ENCODE measurements at regions not wholly inside any gene's neighbourhood (a gene's known extent, or its start where the extent isn't known, plus 50 kb on each side); places are given as distances from the start of the nearest gene placed in this dataset.

DNA sequence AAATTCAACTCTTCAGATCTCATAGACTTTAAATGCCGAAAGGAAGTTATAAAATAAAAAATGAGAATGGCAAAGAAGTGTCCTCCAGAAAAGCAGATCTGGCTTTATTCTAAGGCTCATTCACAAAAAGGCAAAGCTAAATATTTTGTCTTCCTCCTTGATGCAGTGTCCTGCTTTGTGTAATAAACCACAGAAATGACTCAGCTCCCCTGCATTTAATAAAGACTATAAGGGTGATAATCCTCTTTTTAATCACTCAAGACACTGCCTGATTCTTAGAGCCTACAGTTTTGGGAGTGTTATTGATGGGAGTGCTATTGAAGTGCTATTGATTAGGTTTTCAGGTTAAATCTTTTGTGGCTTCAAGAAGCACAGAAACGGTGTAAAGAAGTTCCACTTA, 482.0 kb downstream of the PCDH20 start:
- intact Hi-C loops (cut with DNase I): no loop called here
- Histone ChIP-seq H3K27me3 (no peaks in the 10 kb centered on the region), H3K9me3 (no peaks in the 10 kb centered on the region), H3K4me1 (no peaks in the 10 kb centered on the region), H3K27ac (no peak overlapping the region), H3K36me3 (no peaks in the 10 kb centered on the region), H3K4me3 (no peak overlapping the region)
- TF ChIP-seq, protein P1, sequence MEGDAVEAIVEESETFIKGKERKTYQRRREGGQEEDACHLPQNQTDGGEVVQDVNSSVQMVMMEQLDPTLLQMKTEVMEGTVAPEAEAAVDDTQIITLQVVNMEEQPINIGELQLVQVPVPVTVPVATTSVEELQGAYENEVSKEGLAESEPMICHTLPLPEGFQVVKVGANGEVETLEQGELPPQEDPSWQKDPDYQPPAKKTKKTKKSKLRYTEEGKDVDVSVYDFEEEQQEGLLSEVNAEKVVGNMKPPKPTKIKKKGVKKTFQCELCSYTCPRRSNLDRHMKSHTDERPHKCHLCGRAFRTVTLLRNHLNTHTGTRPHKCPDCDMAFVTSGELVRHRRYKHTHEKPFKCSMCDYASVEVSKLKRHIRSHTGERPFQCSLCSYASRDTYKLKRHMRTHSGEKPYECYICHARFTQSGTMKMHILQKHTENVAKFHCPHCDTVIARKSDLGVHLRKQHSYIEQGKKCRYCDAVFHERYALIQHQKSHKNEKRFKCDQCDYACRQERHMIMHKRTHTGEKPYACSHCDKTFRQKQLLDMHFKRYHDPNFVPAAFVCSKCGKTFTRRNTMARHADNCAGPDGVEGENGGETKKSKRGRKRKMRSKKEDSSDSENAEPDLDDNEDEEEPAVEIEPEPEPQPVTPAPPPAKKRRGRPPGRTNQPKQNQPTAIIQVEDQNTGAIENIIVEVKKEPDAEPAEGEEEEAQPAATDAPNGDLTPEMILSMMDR (IDR thresholded peaks at IDR 0.05): no peak
- TF ChIP-seq POLR2A (IDR thresholded peaks at IDR 0.05): no peak
- ATAC-seq: no peak
- WGBS (ENCODE audit: insufficient coverage, low coverage, low lambda C conversion rate, missing lambda C conversion rate): 51% methylated on average over 2 of the region's 2 CpGs
- no peak for DNase-seq

DNA sequence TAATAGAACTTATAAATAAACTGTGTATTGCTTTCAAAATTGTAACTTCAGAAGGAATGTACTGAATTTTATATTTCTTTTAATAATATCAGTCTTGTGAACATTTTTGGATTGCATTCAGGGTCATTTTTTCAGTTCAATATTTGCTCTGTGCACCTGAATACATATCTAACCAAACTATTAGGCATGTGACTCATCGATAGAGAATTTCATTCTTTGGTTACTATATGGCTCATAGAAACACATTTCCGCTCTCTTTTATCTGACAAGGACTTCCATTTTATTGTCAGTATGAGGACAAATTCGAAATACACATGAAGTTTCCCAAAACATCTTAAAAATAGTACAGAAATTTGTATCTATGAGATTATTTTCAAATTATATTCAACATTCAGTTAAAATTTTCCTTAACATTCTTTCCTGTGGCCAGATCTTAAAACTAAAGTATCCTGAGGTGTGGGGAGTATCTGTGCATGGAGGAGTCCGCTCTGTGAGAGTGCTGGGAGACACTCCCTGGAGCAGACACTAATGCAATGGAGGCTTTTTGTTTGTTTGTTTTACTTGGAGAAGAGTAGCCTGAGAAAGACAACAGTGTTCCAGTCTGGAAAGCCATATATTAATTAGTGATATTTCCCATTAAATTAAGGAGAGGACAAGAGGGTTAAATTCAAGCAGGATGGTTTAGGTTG, 483.6 kb downstream of the PCDH20 start:
- intact Hi-C loops (cut with DNase I): no loop called here
- H3K27me3 ChIP-seq: no peaks in the 10 kb centered on the region
- TF ChIP-seq POLR2A (IDR thresholded peaks at IDR 0.05): no peak
- TF ChIP-seq, protein P1 (IDR thresholded peaks at IDR 0.05): no peak
- no peak for DNase-seq
- H3K9me3 ChIP-seq: no peaks in the 10 kb centered on the region
- H3K36me3 ChIP-seq: no peaks in the 10 kb centered on the region
- H3K4me3 ChIP-seq: no peak overlapping the region
- no peak overlapping the region for H3K27ac ChIP-seq
- 47% methylated on average over 4 of the region's 4 CpGs for WGBS (ENCODE audit: insufficient coverage, low coverage, low lambda C conversion rate, missing lambda C conversion rate)
- ATAC-seq: no peak
- no peaks in the 10 kb centered on the region for H3K4me1 ChIP-seq

DNA sequence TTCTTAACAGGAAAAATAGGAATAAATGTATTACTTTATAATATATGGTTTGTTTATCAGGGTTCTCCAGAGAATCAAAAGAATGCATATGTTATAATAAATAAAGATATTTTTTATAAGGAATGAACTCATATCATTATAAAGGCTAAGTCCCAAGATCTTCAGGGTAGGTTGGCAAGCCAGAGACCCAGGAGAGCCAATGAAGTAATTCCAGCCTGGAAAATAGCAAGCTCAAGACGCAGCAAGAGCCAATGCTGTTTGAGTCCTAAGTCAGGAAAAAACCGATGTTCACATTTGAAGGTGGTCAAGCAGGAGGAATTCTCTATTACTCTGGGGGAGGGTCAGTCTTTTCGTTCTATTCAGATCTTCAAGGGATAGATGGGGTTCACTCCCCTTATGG, 490.0 kb downstream of the PCDH20 start:
- H3K27me3 ChIP-seq: no peaks in the 10 kb centered on the region
- 60% methylated on average over 3 of the region's 3 CpGs for WGBS (ENCODE audit: insufficient coverage, low coverage, low lambda C conversion rate, missing lambda C conversion rate)
- no peak for DNase-seq
- H3K9me3 ChIP-seq: no peaks in the 10 kb centered on the region
- no peaks in the 10 kb centered on the region for H3K4me1 ChIP-seq
- H3K27ac ChIP-seq: no peak overlapping the region
- TF ChIP-seq, protein P1 (IDR thresholded peaks at IDR 0.05): no peak
- TF ChIP-seq POLR2A (IDR thresholded peaks at IDR 0.05): no peak
- intact Hi-C loops (cut with DNase I): no loop called here
- H3K36me3 ChIP-seq: no peaks in the 10 kb centered on the region
- H3K4me3 ChIP-seq: no peak overlapping the region
- no peak for ATAC-seq

DNA sequence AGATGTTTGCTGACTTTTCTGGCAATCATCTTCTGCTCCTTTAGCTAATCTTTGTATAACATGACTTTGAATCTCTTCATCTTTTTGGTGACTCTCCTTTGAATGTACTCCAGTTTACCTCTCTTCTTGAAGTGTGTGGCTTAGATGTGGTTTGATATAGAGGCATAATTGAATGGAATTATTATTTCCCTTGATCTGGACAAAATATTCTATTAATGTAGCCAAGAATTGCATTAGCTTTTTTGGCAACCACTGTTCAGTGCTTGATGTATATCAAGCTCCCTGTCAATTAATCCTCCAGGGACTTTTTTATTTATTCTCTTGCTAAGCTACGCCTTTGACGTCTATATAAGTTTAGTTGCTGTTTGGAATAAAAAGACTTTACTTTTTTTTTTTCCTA, 490.8 kb downstream of the PCDH20 start:
- Histone ChIP-seq H3K4me3 (no peak overlapping the region), H3K4me1 (no peaks in the 10 kb centered on the region), H3K27me3 (no peaks in the 10 kb centered on the region), H3K27ac (no peak overlapping the region), H3K9me3 (no peaks in the 10 kb centered on the region), H3K36me3 (no peaks in the 10 kb centered on the region)
- intact Hi-C loops (cut with DNase I): no loop called here
- 47% methylated on average over 2 of the region's 2 CpGs for WGBS (ENCODE audit: insufficient coverage, low coverage, low lambda C conversion rate, missing lambda C conversion rate)
- ATAC-seq: no peak
- DNase-seq: no peak
- no peak for TF ChIP-seq POLR2A (IDR thresholded peaks at IDR 0.05)
- TF ChIP-seq, protein P1 (IDR thresholded peaks at IDR 0.05): no peak
